Cardiac fibroblast (primary cell): ENCODE measurements at regions not wholly inside any gene's neighbourhood (a gene's known extent, or its start where the extent isn't known, plus 50 kb on each side); places are given as distances from the start of the nearest gene placed in this dataset.

Source experiments
- DNase-seq, 2 donors: peaks; one replicate each; pipeline versions ENCODE4 v3.0.0 to v3.0.0-alpha.2; 2010; ENCODE audit warnings: low read depth in 2 of 2
- H3K4me3 ChIP-seq, 2 donors: replicated peaks in 1 of 2; 1 replicate in 1 of 2; 2 replicates in 1 of 2; pipeline ENCODE4 v1.5.1; 2011; ENCODE audit warnings: low read depth in 2 of 2, low read length in 2 of 2, mild to moderate bottlenecking in 2 of 2, moderate library complexity in 1 of 2
- CTCF ChIP-seq: IDR thresholded peaks from one replicate; pipeline ENCODE4 v1.5.1; 2011; ENCODE audit warnings: low read depth, mild to moderate bottlenecking, low read length, inconsistent platforms

GRCh38 chr2:59561281-59561680, 992.2 kb downstream of the BCL11A start:
- no peak for TF ChIP-seq CTCF
- H3K4me3 ChIP-seq, result no peak overlapping the region
- DNase-seq, result no peak

GRCh38 chr2:59560769-59561168, 992.7 kb downstream of the BCL11A start:
- no peak overlapping the region for H3K4me3 ChIP-seq
- no peak for TF ChIP-seq CTCF
- no peak for DNase-seq

- H3K4me3 ChIP-seq, result no peak overlapping the region
- no peak for TF ChIP-seq CTCF
- DNase-seq, result no peak
These were observed 1012.6 kb downstream of the BCL11A start for GRCh38 chr2:59540864-59541263.

GRCh38 chr2:59538398-59538911, 1015.0 kb downstream of the BCL11A start:
- TF ChIP-seq CTCF, result no peak
- DNase-seq, result no peak
- no peak overlapping the region for H3K4me3 ChIP-seq

GRCh38 chr2:59532808-59533207, 1020.6 kb downstream of the BCL11A start:
- TF ChIP-seq CTCF, result no peak
- no peak for DNase-seq
- no peak overlapping the region for H3K4me3 ChIP-seq

- no peak overlapping the region for H3K4me3 ChIP-seq
- no peak for DNase-seq
- TF ChIP-seq CTCF, result no peak
These were observed 1023.2 kb downstream of the BCL11A start for GRCh38 chr2:59530258-59530657.

- H3K4me3 ChIP-seq, result no peak overlapping the region
- no peak for DNase-seq
These were observed 1023.7 kb downstream of the BCL11A start for GRCh38 chr2:59529726-59530125.

More at GRCh38 chr2:59529726-59530125, 1023.7 kb downstream of the BCL11A start:
- no peak for TF ChIP-seq CTCF
